ENCODE measurements at regions not wholly inside any gene's neighbourhood (a gene's known extent, or its start where the extent isn't known, plus 50 kb on each side); places are given as distances from the start of the nearest gene placed in this dataset.
A peak's percentile ranks its signal among the peaks of the same experiment; 100 is the strongest.

DNA sequence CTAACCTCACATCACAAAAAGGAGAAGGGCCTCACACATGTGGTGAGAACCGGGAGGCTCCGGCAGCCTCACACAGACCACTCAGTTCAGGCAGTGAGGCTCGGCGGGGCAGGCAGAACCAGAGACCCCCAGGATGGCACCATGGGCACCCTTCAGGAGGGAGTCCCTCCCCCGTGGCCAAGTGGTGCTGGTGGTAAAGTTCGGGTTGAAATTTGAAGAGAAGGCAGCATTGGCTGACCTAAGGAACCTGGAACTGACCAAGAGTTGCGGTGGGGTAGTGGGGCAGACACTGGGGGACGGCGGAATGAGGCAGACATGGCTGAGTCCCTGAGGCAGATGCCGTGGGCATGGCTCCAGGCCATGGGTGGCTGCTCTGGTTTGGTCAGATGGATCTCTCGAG lies 239.3 kb upstream of the MYT1L start:
- peak; percentile 19 for DNase-seq (ENCODE audit: low spot score)
- H3K9me3 ChIP-seq (ENCODE audit: control insufficient read depth in 4 of 4, low read length in 3 of 4): no peaks in the 10 kb centered on the region
- no peaks in the 10 kb centered on the region for H3K4me1 ChIP-seq (ENCODE audit: control insufficient read depth in 4 of 4, insufficient read depth in 4 of 4, low read length in 3 of 4)
- H3K9ac ChIP-seq (ENCODE audit: low read depth in 1 of 2, low read length in 2 of 2): no peak overlapping the region
- no peak overlapping the region for H3K27ac ChIP-seq (ENCODE audit: low read depth in 1 of 2, low read length in 2 of 2)
- TF ChIP-seq, protein P1, sequence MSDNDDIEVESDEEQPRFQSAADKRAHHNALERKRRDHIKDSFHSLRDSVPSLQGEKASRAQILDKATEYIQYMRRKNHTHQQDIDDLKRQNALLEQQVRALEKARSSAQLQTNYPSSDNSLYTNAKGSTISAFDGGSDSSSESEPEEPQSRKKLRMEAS (IDR thresholded peaks at IDR 0.05): no peak
- TF ChIP-seq TAF1 (conservative IDR thresholded peaks at IDR 0.05): no peak
- no peak for TF ChIP-seq JUND (IDR thresholded peaks at IDR 0.05)
- TF ChIP-seq RAD21 (IDR thresholded peaks at IDR 0.05): no peak
- 86% methylated on average over 11 of the region's 11 CpGs for WGBS
- H3K36me3 ChIP-seq (ENCODE audit: control insufficient read depth in 4 of 4, insufficient read depth in 3 of 4, low read depth in 1 of 4, low read length in 3 of 4): no peaks in the 10 kb centered on the region
- H3K4me3 ChIP-seq (ENCODE audit: low read depth in 1 of 3, low read length in 3 of 3): no peak overlapping the region
- H3K27me3 ChIP-seq (ENCODE audit: control insufficient read depth in 4 of 4, insufficient read depth in 4 of 4, low read length in 3 of 4): no peaks in the 10 kb centered on the region

DNA sequence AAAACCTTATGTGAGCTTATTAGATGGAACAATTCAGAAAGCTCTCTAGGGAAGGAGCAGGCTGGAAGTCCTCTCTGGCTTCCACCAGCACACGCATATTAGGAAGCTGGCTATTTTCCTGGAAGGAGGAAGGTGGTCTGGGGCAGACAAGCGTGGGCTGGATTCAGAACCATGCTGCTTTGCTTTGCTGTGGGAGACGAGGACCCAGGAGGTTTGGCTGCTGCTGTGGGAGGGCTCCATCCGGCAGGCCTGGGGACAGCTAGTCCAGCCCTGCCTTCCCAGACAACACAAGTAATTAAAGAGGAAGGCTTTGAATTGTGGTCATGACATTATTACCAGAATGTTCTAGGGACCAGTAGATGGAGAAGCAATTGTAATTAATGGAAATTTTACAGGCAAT lies 238.8 kb upstream of the MYT1L start:
- Histone ChIP-seq H3K36me3 (ENCODE audit: control insufficient read depth in 4 of 4, insufficient read depth in 3 of 4, low read depth in 1 of 4, low read length in 3 of 4) (no peaks in the 10 kb centered on the region), H3K9me3 (ENCODE audit: control insufficient read depth in 4 of 4, low read length in 3 of 4) (no peaks in the 10 kb centered on the region), H3K4me1 (ENCODE audit: control insufficient read depth in 4 of 4, insufficient read depth in 4 of 4, low read length in 3 of 4) (no peaks in the 10 kb centered on the region), H3K9ac (ENCODE audit: low read depth in 1 of 2, low read length in 2 of 2) (no peak overlapping the region), H3K27me3 (ENCODE audit: control insufficient read depth in 4 of 4, insufficient read depth in 4 of 4, low read length in 3 of 4) (no peaks in the 10 kb centered on the region), H3K27ac (ENCODE audit: low read depth in 1 of 2, low read length in 2 of 2) (no peak overlapping the region), H3K4me3 (ENCODE audit: low read depth in 1 of 3, low read length in 3 of 3) (no peak overlapping the region)
- TF ChIP-seq YY1 (IDR thresholded peaks at IDR 0.05) (no peak), JUND (IDR thresholded peaks at IDR 0.05) (no peak), NR2F2 (IDR thresholded peaks at IDR 0.05) (no peak)
- whole genome bisulfite sequencing: 68% methylated on average over 4 of the region's 4 CpGs
- peak; percentile 13 for DNase-seq (ENCODE audit: low spot score)

DNA sequence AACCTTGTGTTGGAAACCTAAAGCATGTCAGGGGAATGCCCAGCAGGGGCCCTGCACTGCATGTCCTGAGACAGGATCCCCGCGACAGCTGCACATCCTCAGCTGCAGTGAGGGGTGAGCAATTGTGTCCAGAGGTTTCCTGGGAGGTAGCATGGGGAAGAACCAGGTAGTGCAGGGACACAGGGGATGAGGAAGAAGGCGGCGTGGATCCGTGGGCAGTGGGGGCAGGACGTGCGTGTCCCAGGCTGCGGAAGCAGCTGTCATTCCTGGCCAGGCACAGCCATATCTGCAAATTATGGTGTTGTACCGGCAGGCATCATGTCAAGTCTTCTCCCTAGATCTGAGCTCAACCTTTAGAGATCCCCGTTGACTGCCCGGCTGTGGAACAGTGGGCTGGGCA lies 238.2 kb upstream of the MYT1L start:
- Histone ChIP-seq H3K27ac (ENCODE audit: low read depth in 1 of 2, low read length in 2 of 2) (no peak overlapping the region), H3K4me3 (ENCODE audit: low read depth in 1 of 3, low read length in 3 of 3) (no peak overlapping the region), H3K27me3 (ENCODE audit: control insufficient read depth in 4 of 4, insufficient read depth in 4 of 4, low read length in 3 of 4) (no peaks in the 10 kb centered on the region), H3K4me1 (ENCODE audit: control insufficient read depth in 4 of 4, insufficient read depth in 4 of 4, low read length in 3 of 4) (no peaks in the 10 kb centered on the region), H3K9me3 (ENCODE audit: control insufficient read depth in 4 of 4, low read length in 3 of 4) (no peaks in the 10 kb centered on the region), H3K9ac (ENCODE audit: low read depth in 1 of 2, low read length in 2 of 2) (no peak overlapping the region), H3K36me3 (ENCODE audit: control insufficient read depth in 4 of 4, insufficient read depth in 3 of 4, low read depth in 1 of 4, low read length in 3 of 4) (no peaks in the 10 kb centered on the region)
- 90% methylated on average over 11 of the region's 11 CpGs for WGBS
- TF ChIP-seq SP1 (IDR thresholded peaks at IDR 0.05) (no peak), HNF4G (IDR thresholded peaks at IDR 0.05) (no peak), JUND (IDR thresholded peaks at IDR 0.05) (no peak), YY1 (IDR thresholded peaks at IDR 0.05) (no peak), GABPA (IDR thresholded peaks at IDR 0.05 in 1 of 2, conservative IDR thresholded peaks at IDR 0.05 in 1 of 2) (no peak), FOXA1 (IDR thresholded peaks at IDR 0.05) (no peak), RXRA (IDR thresholded peaks at IDR 0.05) (no peak), TAF1 (conservative IDR thresholded peaks at IDR 0.05) (no peak), NR2F2 (IDR thresholded peaks at IDR 0.05) (no peak), EGR1 (IDR thresholded peaks at IDR 0.05; ENCODE audit: low read depth in 2 of 2) (no peak), RAD21 (IDR thresholded peaks at IDR 0.05) (no peak), HNF4A (conservative IDR thresholded peaks at IDR 0.05) (no peak), FOXA2 (IDR thresholded peaks at IDR 0.05) (no peak)
- TF ChIP-seq, protein P2, sequence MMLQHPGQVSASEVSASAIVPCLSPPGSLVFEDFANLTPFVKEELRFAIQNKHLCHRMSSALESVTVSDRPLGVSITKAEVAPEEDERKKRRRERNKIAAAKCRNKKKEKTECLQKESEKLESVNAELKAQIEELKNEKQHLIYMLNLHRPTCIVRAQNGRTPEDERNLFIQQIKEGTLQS (IDR thresholded peaks at IDR 0.05): no peak
- TF ChIP-seq, protein P1 (IDR thresholded peaks at IDR 0.05): no peak
- TF ChIP-seq, protein P3, sequence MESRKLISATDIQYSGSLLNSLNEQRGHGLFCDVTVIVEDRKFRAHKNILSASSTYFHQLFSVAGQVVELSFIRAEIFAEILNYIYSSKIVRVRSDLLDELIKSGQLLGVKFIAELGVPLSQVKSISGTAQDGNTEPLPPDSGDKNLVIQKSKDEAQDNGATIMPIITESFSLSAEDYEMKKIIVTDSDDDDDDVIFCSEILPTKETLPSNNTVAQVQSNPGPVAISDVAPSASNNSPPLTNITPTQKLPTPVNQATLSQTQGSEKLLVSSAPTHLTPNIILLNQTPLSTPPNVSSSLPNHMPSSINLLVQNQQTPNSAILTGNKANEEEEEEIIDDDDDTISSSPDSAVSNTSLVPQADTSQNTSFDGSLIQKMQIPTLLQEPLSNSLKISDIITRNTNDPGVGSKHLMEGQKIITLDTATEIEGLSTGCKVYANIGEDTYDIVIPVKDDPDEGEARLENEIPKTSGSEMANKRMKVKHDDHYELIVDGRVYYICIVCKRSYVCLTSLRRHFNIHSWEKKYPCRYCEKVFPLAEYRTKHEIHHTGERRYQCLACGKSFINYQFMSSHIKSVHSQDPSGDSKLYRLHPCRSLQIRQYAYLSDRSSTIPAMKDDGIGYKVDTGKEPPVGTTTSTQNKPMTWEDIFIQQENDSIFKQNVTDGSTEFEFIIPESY (IDR thresholded peaks at IDR 0.05): no peak
- TF ChIP-seq, protein P4, sequence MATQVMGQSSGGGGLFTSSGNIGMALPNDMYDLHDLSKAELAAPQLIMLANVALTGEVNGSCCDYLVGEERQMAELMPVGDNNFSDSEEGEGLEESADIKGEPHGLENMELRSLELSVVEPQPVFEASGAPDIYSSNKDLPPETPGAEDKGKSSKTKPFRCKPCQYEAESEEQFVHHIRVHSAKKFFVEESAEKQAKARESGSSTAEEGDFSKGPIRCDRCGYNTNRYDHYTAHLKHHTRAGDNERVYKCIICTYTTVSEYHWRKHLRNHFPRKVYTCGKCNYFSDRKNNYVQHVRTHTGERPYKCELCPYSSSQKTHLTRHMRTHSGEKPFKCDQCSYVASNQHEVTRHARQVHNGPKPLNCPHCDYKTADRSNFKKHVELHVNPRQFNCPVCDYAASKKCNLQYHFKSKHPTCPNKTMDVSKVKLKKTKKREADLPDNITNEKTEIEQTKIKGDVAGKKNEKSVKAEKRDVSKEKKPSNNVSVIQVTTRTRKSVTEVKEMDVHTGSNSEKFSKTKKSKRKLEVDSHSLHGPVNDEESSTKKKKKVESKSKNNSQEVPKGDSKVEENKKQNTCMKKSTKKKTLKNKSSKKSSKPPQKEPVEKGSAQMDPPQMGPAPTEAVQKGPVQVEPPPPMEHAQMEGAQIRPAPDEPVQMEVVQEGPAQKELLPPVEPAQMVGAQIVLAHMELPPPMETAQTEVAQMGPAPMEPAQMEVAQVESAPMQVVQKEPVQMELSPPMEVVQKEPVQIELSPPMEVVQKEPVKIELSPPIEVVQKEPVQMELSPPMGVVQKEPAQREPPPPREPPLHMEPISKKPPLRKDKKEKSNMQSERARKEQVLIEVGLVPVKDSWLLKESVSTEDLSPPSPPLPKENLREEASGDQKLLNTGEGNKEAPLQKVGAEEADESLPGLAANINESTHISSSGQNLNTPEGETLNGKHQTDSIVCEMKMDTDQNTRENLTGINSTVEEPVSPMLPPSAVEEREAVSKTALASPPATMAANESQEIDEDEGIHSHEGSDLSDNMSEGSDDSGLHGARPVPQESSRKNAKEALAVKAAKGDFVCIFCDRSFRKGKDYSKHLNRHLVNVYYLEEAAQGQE (IDR thresholded peaks at IDR 0.05): no peak
- TF ChIP-seq, protein P5, sequence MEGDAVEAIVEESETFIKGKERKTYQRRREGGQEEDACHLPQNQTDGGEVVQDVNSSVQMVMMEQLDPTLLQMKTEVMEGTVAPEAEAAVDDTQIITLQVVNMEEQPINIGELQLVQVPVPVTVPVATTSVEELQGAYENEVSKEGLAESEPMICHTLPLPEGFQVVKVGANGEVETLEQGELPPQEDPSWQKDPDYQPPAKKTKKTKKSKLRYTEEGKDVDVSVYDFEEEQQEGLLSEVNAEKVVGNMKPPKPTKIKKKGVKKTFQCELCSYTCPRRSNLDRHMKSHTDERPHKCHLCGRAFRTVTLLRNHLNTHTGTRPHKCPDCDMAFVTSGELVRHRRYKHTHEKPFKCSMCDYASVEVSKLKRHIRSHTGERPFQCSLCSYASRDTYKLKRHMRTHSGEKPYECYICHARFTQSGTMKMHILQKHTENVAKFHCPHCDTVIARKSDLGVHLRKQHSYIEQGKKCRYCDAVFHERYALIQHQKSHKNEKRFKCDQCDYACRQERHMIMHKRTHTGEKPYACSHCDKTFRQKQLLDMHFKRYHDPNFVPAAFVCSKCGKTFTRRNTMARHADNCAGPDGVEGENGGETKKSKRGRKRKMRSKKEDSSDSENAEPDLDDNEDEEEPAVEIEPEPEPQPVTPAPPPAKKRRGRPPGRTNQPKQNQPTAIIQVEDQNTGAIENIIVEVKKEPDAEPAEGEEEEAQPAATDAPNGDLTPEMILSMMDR (IDR thresholded peaks at IDR 0.05; ENCODE audit: low read depth, low read length, missing input control): no peak
- DNase-seq (ENCODE audit: low spot score): peak; percentile 28

All from liver (tissue), 8 donors.